GM12872 (cell line): ENCODE measurements at regions not wholly inside any gene's neighbourhood (a gene's known extent, or its start where the extent isn't known, plus 50 kb on each side); places are given as distances from the start of the nearest gene placed in this dataset.

ENCODE experiments used
- CTCF ChIP-seq: IDR thresholded peaks from 3 replicates; pipeline ENCODE4 v1.5.1; 2011; ENCODE audit warnings: low read depth, mild to moderate bottlenecking, low read length, moderate library complexity; ENCODE audit not compliant: insufficient read depth

DNA sequence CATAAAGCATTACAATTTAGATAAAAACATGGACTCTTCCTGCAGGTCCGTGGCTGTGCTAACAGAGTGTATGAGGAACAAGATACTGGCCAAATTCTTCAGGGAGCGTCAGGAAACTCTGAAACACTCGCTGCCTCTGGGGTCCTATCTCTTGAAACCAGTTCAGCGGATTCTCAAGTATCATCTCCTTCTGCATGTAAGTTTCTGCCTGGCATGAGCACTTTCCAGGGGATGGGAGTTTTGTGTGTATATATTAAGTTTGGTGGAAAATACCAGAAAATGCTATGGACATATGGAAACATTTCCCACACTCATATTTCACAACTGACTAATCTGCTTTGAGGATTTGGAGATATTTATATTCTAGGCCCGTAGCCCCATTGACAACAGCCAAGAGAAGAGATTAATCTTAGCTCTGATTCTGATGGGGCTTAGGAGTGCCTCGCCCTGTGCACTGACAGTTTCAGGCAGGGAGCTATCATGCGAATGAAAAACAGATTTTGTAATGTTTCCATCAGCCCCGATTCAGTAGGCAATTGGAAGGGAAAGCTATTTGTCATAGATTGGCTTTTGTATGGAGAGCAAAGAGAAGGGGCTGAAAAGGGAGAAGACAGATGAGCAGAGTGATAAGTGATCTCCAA is 64.7 kb upstream of the MTHFD1L start:
- no peak for TF ChIP-seq CTCF

- TF ChIP-seq CTCF = no peak
Observed at GRCh38 chr6:150806790-150807189, 58.7 kb upstream of the MTHFD1L start.

DNA sequence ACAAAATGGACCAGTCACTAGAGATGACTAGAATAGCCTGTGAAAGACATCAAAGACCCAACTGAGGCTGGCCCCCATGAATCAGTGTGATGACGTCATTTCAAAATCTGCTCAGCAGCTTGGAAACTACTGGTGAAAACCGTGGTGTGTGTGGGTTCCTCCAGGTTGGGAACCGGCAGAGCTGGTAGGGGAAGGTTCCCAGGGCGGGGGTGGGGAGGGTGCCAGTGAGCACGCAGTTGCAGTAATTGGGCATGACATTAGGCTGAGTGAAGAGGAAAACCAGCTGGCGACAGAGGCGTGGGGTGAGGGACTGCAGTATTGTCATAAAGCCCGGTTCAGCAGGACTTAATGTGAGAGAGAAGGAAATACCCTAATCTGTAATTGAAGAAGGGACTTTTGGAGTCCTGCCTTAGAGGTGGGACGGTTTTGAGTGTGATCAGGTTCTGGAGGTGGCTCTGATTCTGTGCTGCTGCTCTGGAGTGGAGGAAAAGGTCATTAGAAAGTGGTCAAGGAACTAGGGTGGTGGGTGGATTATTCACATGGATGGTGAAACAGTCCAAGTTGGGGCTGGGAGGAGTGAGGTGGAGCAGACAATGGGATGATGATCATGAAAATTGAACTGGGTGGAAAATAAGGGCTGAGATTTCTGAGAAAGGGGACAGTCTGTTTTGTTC is 52.0 kb upstream of the MTHFD1L start:
- no peak for TF ChIP-seq CTCF

- no peak for TF ChIP-seq CTCF
Observed at GRCh38 chr6:150813993-150814359, 51.5 kb upstream of the MTHFD1L start.
